H9 (cell line): ENCODE measurements at regions not wholly inside any gene's neighbourhood (a gene's known extent, or its start where the extent isn't known, plus 50 kb on each side); places are given as distances from the start of the nearest gene placed in this dataset.

ENCODE experiments used
- DNase-seq: peaks from one replicate; pipeline ENCODE4 v3.0.0-alpha.2; 2017
- H2AFZ ChIP-seq: one replicate; pipeline ENCODE4 v1.6.1; 2013; ENCODE audit warnings: mild to moderate bottlenecking, low read length, control low read depth, moderate library complexity
- H2AK5ac ChIP-seq: 2 replicates; pipeline ENCODE4 v1.6.1; 2013; ENCODE audit warnings: low read length, control low read depth, mixed read lengths; ENCODE audit not compliant: insufficient read length
- H2BK120ac ChIP-seq: one replicate; pipeline ENCODE4 v1.6.1; 2013; ENCODE audit warnings: low read depth, mild to moderate bottlenecking, low read length, control low read depth, inconsistent platforms; ENCODE audit not compliant: poor library complexity, severe bottlenecking
- H2BK12ac ChIP-seq: 2 replicates; pipeline ENCODE4 v1.6.1; 2013; ENCODE audit warnings: low read length, control low read depth, mixed read lengths, low read depth; ENCODE audit not compliant: insufficient read length
- H2BK15ac ChIP-seq: 2 replicates; pipeline ENCODE4 v1.6.1; 2013; ENCODE audit warnings: low read depth, low read length, control low read depth
- H2BK20ac ChIP-seq: one replicate; pipeline ENCODE4 v1.6.1; 2013; ENCODE audit warnings: low read depth, mild to moderate bottlenecking, low read length, control low read depth, inconsistent platforms; ENCODE audit not compliant: poor library complexity, severe bottlenecking
- H2BK5ac ChIP-seq: 2 replicates; pipeline ENCODE4 v1.6.1; 2013; ENCODE audit warnings: low read length, control low read depth, mixed read lengths; ENCODE audit not compliant: insufficient read length
- H3K14ac ChIP-seq: 2 replicates; pipeline ENCODE4 v1.6.1; 2013; ENCODE audit warnings: low read length, control low read depth; ENCODE audit not compliant: insufficient read depth
- H3K18ac ChIP-seq: 2 replicates; pipeline ENCODE4 v1.6.1; 2013; ENCODE audit warnings: low read depth, mild to moderate bottlenecking, mixed read lengths, low read length, control low read depth; ENCODE audit not compliant: insufficient read length
- H3K23ac ChIP-seq: 2 replicates; pipeline ENCODE4 v1.6.1; 2013; ENCODE audit warnings: low read length, control low read depth, mixed read lengths, low read depth; ENCODE audit not compliant: insufficient read length
- H3K23me2 ChIP-seq: 2 replicates; pipeline ENCODE4 v1.6.1; 2013; ENCODE audit warnings: low read depth, mild to moderate bottlenecking, mixed read lengths, low read length, control low read depth; ENCODE audit not compliant: insufficient read length, poor library complexity, severe bottlenecking
- H3K27ac ChIP-seq: 2 replicates; pipeline ENCODE4 v1.5.1; 2013; ENCODE audit warnings: low read length, control low read depth, mixed read lengths, low read depth; ENCODE audit not compliant: insufficient read length
- H3K27me3 ChIP-seq: 2 replicates; pipeline ENCODE4 v1.6.1; 2013; ENCODE audit warnings: low read length, control low read depth, inconsistent platforms; ENCODE audit not compliant: insufficient read depth
- H3K4ac ChIP-seq: 2 replicates; pipeline ENCODE4 v1.6.1; 2013; ENCODE audit warnings: low read depth, mild to moderate bottlenecking, control low read depth, inconsistent platforms, low read length, moderate library complexity
- H3K4me1 ChIP-seq: 2 replicates; pipeline ENCODE4 v1.6.1; 2013; ENCODE audit warnings: low read length, control low read depth, inconsistent platforms; ENCODE audit not compliant: insufficient read depth
- H3K4me2 ChIP-seq: 2 replicates; pipeline ENCODE4 v1.6.1; 2013; ENCODE audit warnings: low read length, control low read depth, mixed read lengths; ENCODE audit not compliant: insufficient read length, insufficient read depth
- H3K56ac ChIP-seq: 2 replicates; pipeline ENCODE4 v1.6.1; 2013; ENCODE audit warnings: low read depth, mild to moderate bottlenecking, mixed read lengths, low read length, control low read depth; ENCODE audit not compliant: insufficient read length
- H3K79me1 ChIP-seq: 2 replicates; pipeline ENCODE4 v1.6.1; 2013; ENCODE audit warnings: low read depth, mild to moderate bottlenecking, moderate library complexity, low read length, control low read depth, inconsistent platforms; ENCODE audit not compliant: insufficient read depth, poor library complexity, severe bottlenecking
- H3K79me2 ChIP-seq: 2 replicates; pipeline ENCODE4 v1.6.1; 2013; ENCODE audit warnings: low read length, control low read depth, inconsistent platforms; ENCODE audit not compliant: insufficient read depth
- H3K9ac ChIP-seq: 2 replicates; pipeline ENCODE4 v1.6.1; 2013; ENCODE audit warnings: low read length, control low read depth, mixed read lengths; ENCODE audit not compliant: insufficient read length; ENCODE audit errors: extremely low read depth
- H3K9me3 ChIP-seq: one replicate; pipeline ENCODE4 v1.6.1; 2013; ENCODE audit warnings: low read depth, low read length, inconsistent platforms; ENCODE audit not compliant: control insufficient read depth
- H3T11ph ChIP-seq: one replicate; pipeline ENCODE4 v1.6.1; 2013; ENCODE audit warnings: mild to moderate bottlenecking, low read length, control low read depth, inconsistent platforms
- H4K20me1 ChIP-seq: one replicate; pipeline ENCODE4 v1.6.1; 2013; ENCODE audit not compliant: control insufficient read depth, insufficient read length, insufficient read depth
- H4K5ac ChIP-seq: 2 replicates; pipeline ENCODE4 v1.6.1; 2013; ENCODE audit warnings: low read depth, mild to moderate bottlenecking, mixed read lengths, low read length, control low read depth; ENCODE audit not compliant: insufficient read length
- H4K8ac ChIP-seq: replicated peaks from 2 replicates; pipeline ENCODE4 v1.6.1; 2013; ENCODE audit warnings: low read length, control low read depth, mixed read lengths, low read depth; ENCODE audit not compliant: insufficient read length
- H4K91ac ChIP-seq: 2 replicates; pipeline ENCODE4 v1.6.1; 2013; ENCODE audit warnings: low read depth, mild to moderate bottlenecking, moderate library complexity, mixed read lengths, low read length, control low read depth; ENCODE audit not compliant: insufficient read length
- H3K27ac Mint-ChIP-seq, 3 experiments: 2 replicates in 2 of 3; 3 replicates in 1 of 3; pipeline ENCODE4 v1.8.0; 2020 to 2021; ENCODE audit warnings: mixed read lengths in 3 of 3, mild to moderate bottlenecking in 1 of 3, moderate library complexity in 1 of 3
- H3K27me3 Mint-ChIP-seq: 2 replicates; pipeline ENCODE4 v1.8.0; 2021; ENCODE audit warnings: low read depth, mild to moderate bottlenecking, moderate library complexity, mixed read lengths
- H3K36me3 Mint-ChIP-seq, 3 experiments: 2 replicates in 2 of 3; 3 replicates in 1 of 3; pipeline ENCODE4 v1.8.0; 2020 to 2021; ENCODE audit warnings: low read depth in 3 of 3, mixed read lengths in 3 of 3; ENCODE audit not compliant: insufficient read depth in 1 of 3
- H3K4me1 Mint-ChIP-seq, 2 experiments: 2 replicates each; pipeline ENCODE4 v1.8.0; 2020; ENCODE audit warnings: mixed read lengths in 2 of 2
- H3K4me3 Mint-ChIP-seq, 2 experiments: 2 replicates in 1 of 2; 3 replicates in 1 of 2; pipeline ENCODE4 v1.8.0; 2020 to 2021; ENCODE audit warnings: mild to moderate bottlenecking in 2 of 2, mixed read lengths in 2 of 2, moderate library complexity in 1 of 2
- H3K9me3 Mint-ChIP-seq, 2 experiments: 2 replicates in 1 of 2; 3 replicates in 1 of 2; pipeline ENCODE4 v1.8.0; 2020; ENCODE audit warnings: mild to moderate bottlenecking in 2 of 2, mixed read lengths in 2 of 2, moderate library complexity in 1 of 2
- whole genome bisulfite sequencing: extraction: QIAGEN DNeasy Blood & Tissue Kit; methylation state at CpG from one replicate; pipeline ENCODE4 v1.1.7; 2013; ENCODE audit warnings: missing lambda C conversion rate, low lambda C conversion rate, mixed read lengths; ENCODE audit not compliant: insufficient read length; ENCODE audit errors: extremely low coverage; 5-methylcytosine and 5-hydroxymethylcytosine counted together
- TF ChIP-seq, protein P1 (sequence below): fragments of 200-600 bp; sonication (generic); conservative IDR thresholded peaks from 3 replicates; pipeline ENCODE4 v1.8.0; 2021; ENCODE audit warnings: antibody characterized with exemption, mild to moderate bottlenecking

DNA sequence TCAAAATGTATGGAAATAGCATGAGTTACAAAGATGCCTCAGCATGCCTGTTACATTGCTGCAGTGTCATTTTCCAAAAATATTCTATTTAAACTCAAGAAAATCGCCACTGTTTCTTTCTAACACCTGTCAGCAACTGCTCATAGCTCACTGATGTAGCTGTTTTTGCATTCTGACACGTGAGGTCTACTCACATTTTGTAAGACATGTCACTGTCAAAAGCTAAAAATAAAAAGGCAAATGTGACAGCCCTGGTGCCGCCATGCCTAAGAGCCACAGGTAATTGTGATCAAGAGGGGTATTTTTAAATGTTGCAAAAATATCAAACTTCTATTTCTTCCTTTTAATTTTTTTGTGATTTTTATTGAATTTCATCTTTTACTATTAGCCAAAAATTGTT lies 556.2 kb upstream of the TMPRSS15 start:
- no peak overlapping the region for H3K4me2 ChIP-seq
- no peak overlapping the region for H2BK120ac ChIP-seq
- H4K91ac ChIP-seq, result no peak overlapping the region
- H2BK20ac ChIP-seq, result no peak overlapping the region
- no peaks in the 10 kb centered on the region for H3K36me3 Mint-ChIP-seq
- no peak overlapping the region for H2BK5ac ChIP-seq
- H2BK15ac ChIP-seq, result no peak overlapping the region
- no peaks in the 10 kb centered on the region for H3K79me2 ChIP-seq
- TF ChIP-seq, protein P1, sequence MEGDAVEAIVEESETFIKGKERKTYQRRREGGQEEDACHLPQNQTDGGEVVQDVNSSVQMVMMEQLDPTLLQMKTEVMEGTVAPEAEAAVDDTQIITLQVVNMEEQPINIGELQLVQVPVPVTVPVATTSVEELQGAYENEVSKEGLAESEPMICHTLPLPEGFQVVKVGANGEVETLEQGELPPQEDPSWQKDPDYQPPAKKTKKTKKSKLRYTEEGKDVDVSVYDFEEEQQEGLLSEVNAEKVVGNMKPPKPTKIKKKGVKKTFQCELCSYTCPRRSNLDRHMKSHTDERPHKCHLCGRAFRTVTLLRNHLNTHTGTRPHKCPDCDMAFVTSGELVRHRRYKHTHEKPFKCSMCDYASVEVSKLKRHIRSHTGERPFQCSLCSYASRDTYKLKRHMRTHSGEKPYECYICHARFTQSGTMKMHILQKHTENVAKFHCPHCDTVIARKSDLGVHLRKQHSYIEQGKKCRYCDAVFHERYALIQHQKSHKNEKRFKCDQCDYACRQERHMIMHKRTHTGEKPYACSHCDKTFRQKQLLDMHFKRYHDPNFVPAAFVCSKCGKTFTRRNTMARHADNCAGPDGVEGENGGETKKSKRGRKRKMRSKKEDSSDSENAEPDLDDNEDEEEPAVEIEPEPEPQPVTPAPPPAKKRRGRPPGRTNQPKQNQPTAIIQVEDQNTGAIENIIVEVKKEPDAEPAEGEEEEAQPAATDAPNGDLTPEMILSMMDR, result no peak
- no peak overlapping the region for H2BK12ac ChIP-seq
- no peaks in the 10 kb centered on the region for H3K23me2 ChIP-seq
- no peak overlapping the region for H3K27ac ChIP-seq
- H3K56ac ChIP-seq, result no peak overlapping the region
- WGBS, result no CpG with 5 or more reads among the region's 3 CpGs
- no peak overlapping the region for H3K4ac ChIP-seq
- H3K79me1 ChIP-seq, result no peaks in the 10 kb centered on the region
- H3K23ac ChIP-seq, result no peak overlapping the region
- H3K4me3 Mint-ChIP-seq, result no peak overlapping the region
- 0 out of 4 replicates have a peak, but pooled peaks cover 0 to 2% of the 10 kb centered on the region in 2 experiments for H3K4me1 Mint-ChIP-seq
- H4K8ac ChIP-seq, result no peak overlapping the region
- H2AFZ ChIP-seq, result no peak overlapping the region
- no peaks in the 10 kb centered on the region for H4K20me1 ChIP-seq
- no peak overlapping the region for H3K14ac ChIP-seq
- H3K27me3 ChIP-seq, result no peaks in the 10 kb centered on the region
- H3K4me1 ChIP-seq, result no peaks in the 10 kb centered on the region
- H3K18ac ChIP-seq, result no peak overlapping the region
- H3K9ac ChIP-seq, result no peak overlapping the region
- H3K27me3 Mint-ChIP-seq, result no peaks in the 10 kb centered on the region
- no peaks in the 10 kb centered on the region for H3K9me3 Mint-ChIP-seq
- no peak overlapping the region for H3T11ph ChIP-seq
- no peak overlapping the region for H2AK5ac ChIP-seq
- DNase-seq, result no peak
- H3K27ac Mint-ChIP-seq, result no peak overlapping the region
- H4K5ac ChIP-seq, result no peak overlapping the region
- H3K9me3 ChIP-seq, result no peaks in the 10 kb centered on the region
